HG03442 (cell line): ENCODE measurements at regions not wholly inside any gene's neighbourhood (a gene's known extent, or its start where the extent isn't known, plus 50 kb on each side); places are given as distances from the start of the nearest gene placed in this dataset.

ENCODE experiments used
- ATAC-seq: cut with Tn5 transposase; IDR thresholded peaks from one replicate; pipeline ENCODE4 v1.9.1; 2021; ENCODE audit warnings: mild to moderate bottlenecking, moderate library complexity; ENCODE audit not compliant: unreplicated experiment

GRCh38 chr16:51035711-51036110, 115.4 kb downstream of the SALL1 start:
- no peak for ATAC-seq

- ATAC-seq = no peak
These were observed 116.0 kb downstream of the SALL1 start for GRCh38 chr16:51035110-51035498.

- ATAC-seq = no peak
These were observed 116.5 kb downstream of the SALL1 start for GRCh38 chr16:51034481-51035109.

- ATAC-seq = no peak
These were observed 119.5 kb downstream of the SALL1 start for GRCh38 chr16:51031598-51031997.

GRCh38 chr16:51030516-51030915, 120.6 kb downstream of the SALL1 start:
- no peak for ATAC-seq

- ATAC-seq = no peak
These were observed 125.3 kb downstream of the SALL1 start for GRCh38 chr16:51025588-51026290.

GRCh38 chr16:51024703-51025102, 126.4 kb downstream of the SALL1 start:
- ATAC-seq = no peak

- no peak for ATAC-seq
These were observed 128.1 kb downstream of the SALL1 start for GRCh38 chr16:51022955-51023354.

- no peak for ATAC-seq
These were observed 131.5 kb downstream of the SALL1 start for GRCh38 chr16:51019617-51020016.

- no peak for ATAC-seq
These were observed 133.1 kb downstream of the SALL1 start for GRCh38 chr16:51017969-51018368.

- ATAC-seq = no peak
These were observed 138.7 kb downstream of the SALL1 start for GRCh38 chr16:51012396-51012795.

GRCh38 chr16:51010817-51011216, 140.3 kb downstream of the SALL1 start:
- no peak for ATAC-seq

- no peak for ATAC-seq
These were observed 141.3 kb downstream of the SALL1 start for GRCh38 chr16:51009813-51010212.

- ATAC-seq = no peak
These were observed 141.7 kb downstream of the SALL1 start for GRCh38 chr16:51009359-51009758.

- no peak for ATAC-seq
These were observed 142.5 kb downstream of the SALL1 start for GRCh38 chr16:51008607-51009006.

GRCh38 chr16:51008037-51008436, 143.0 kb downstream of the SALL1 start:
- ATAC-seq = no peak

GRCh38 chr16:51003850-51004566, 147.1 kb downstream of the SALL1 start:
- ATAC-seq = no peak

- no peak for ATAC-seq
These were observed 148.1 kb downstream of the SALL1 start for GRCh38 chr16:51002881-51003490.

- ATAC-seq = no peak
These were observed 151.9 kb downstream of the SALL1 start for GRCh38 chr16:50999181-50999580.

GRCh38 chr16:50998411-50998810, 152.7 kb downstream of the SALL1 start:
- no peak for ATAC-seq

GRCh38 chr16:50997679-50998078, 153.4 kb downstream of the SALL1 start:
- no peak for ATAC-seq

GRCh38 chr16:50996830-50997186, 154.3 kb downstream of the SALL1 start:
- no peak for ATAC-seq
